GDM1 (cell line): ENCODE measurements at regions not wholly inside any gene's neighbourhood (a gene's known extent, or its start where the extent isn't known, plus 50 kb on each side); places are given as distances from the start of the nearest gene placed in this dataset.
"Not testable (repeated sequence)": the region's sequence is repeated elsewhere in the genome, so short reads cannot be mapped to it uniquely, and the experiment has no call there.

Experiments used
- DNase-seq: peaks from one replicate; lab custom pipeline; 2025; lab: John Stamatoyannopoulos, UW

GRCh38 chr7:114279901-114280300 lies 134.7 kb upstream of the FOXP2 start:
- DNase-seq, result no peak

DNA sequence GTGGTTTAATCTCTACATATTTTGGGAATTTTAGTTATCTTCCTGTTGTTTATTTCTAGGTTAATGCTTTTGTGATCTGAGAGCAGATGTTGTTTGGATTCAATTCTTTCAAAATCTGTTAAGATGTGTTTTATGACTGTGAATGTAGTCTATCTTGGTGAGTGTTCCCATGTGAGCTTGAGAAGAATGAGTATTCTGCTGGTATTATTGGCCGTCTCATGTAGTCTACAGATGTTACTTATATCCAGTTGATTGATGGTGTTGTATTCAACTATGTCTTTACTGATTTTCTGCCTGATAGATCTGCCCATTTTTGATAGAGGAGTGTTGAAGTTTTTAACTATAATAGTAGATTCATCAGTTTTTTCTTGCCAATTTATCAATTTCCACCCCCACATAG lies 141.4 kb upstream of the FOXP2 start:
- no peak for DNase-seq

- DNase-seq, result no peak
Observed at GRCh38 chr7:114269714-114270113, 144.9 kb upstream of the FOXP2 start.

DNA sequence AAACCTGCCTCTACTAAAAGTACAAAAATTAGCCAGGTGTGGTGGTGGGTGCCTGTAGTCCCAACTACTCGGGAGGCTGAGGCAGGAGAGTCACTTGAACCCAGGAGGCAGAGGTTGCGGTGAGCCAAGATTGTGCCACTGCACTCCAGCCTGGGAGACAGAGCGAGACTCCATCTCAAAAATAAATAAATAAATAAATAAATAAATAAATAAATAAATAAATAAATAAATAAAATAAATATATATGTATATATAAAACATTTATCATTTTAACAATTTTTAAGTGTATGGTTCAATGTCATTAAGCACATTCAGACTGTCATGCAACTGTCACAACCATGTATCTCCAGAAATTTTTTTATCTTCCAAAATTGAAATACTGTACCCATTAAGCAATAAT lies 147.1 kb upstream of the FOXP2 start:
- not testable (repeated sequence) for DNase-seq

DNA sequence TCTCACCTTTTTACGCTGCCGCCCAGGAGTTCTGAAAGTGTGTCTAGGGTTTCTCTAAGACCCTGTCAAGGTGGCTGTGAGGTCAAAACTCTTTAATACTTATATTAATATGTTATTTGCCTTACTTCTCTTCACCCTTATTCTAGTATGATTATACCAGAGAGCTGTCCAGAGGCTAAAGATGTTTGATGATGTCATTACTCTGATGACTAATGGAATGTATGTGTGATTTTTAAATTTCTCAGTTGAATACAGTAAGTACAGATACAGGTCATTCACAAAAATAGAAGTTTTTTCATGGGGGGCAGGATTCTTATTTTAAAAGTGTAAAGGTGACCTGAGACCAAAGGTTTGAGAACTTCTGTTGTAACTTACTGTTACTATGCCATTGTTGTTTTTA lies 150.6 kb upstream of the FOXP2 start:
- no peak for DNase-seq

DNA sequence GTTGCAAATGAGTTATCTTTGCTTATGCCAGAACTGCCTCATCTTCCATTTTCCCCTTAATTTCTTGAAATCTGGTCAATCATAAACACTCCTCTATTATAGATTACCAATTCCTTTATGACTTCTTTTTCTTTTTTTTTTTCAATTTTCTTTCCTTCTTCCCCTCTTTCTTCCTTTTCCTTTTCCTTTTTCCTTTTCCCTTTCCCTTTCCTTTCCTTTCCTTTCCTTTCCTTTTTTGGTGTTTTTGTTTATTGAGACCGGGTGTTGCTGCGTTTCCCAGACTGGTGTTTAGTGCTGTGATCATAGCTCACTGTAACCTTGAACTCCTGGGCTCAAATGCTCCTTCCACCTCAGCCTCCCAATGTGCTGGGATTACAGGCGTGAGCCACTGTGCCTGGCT lies 151.4 kb upstream of the FOXP2 start:
- DNase-seq, result no peak

DNA sequence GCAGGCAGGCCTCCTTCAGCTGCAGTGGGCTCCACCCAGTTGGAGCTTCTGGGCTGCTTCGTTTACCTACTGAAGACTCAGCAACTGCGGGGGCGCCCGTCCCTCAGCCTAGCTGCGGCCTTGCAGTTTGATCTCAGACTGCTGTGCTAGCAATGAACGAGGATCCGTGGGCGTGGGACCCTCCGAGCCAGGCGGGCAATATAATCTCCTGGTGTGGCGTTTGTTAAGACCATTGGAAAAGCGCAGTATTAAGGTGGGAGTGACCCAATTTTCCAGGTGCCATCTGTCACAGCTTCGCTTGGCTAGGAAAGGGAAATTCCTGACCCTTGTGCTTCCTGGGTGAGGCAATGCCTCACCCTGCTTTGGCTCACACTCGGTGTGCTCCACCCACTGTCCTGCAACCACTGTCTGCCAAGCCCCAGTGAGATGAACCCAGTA lies 159.2 kb upstream of the FOXP2 start:
- no peak for DNase-seq

DNA sequence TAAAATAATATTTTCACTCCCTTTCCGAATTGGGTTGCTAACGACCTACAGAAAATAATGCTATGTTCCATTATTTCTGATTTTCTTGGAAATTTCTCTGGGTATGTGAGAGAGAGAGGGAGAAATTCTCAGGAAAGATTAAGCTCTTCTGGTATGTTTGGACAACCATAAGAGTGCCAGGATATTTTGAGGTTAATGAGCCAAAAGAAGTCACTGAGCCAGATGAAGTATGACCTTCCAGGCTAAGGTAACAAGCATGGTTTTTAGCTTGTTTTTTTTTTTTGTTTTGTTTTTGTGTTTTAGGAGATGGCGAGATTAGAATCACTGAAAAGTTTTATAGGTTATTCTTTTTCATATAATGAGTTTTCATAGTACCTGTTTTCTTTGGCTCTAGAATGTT lies 171.0 kb upstream of the FOXP2 start:
- no peak for DNase-seq

DNA sequence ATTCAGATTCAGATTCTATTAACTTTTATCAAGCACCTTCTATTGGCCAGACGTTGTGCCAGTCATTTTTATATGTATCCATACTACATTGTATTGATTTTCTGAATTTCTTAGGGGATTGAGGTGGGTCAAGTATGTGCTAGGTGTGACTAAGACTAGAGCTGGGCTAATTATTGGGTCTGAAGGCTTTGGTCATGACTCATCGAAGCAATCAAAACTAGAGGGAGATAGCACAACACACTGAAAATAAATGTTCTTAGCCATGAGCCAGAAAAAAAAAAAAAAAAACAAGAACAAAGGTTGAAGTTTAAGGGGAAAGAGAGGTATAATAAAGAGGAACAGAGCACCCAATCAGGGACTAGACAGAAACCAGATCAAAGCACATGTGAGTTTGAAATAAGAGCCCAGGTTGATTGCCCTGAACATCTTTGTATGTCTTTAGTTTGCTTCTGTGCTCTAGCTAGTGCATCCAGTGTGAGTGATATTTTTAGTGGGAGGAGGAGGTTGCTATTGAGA lies 171.6 kb upstream of the FOXP2 start:
- DNase-seq, result no peak

- no peak for DNase-seq
Observed at GRCh38 chr7:114229246-114229645, 185.4 kb upstream of the FOXP2 start.

DNA sequence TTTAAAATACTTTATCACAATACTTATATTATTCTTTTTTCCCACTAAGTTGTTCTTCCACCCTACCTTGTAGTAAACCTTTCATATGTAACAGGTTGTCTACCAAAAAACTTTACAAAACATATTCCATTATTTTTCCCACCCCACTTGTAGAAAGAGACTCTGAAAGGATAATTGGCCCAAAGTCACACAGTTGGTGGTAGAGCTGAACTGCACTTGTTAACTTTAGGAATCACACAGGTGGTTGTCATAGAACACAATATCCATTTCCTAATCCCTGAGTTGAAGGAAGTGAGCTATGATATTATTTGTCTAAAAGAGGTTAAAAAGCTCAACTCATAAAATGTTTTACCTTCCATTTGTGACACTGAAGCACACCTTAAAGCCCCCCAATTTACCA lies 188.8 kb upstream of the FOXP2 start:
- no peak for DNase-seq

- no peak for DNase-seq
Observed at GRCh38 chr7:114218283-114218682, 196.3 kb upstream of the FOXP2 start.

GRCh38 chr7:114217026-114217806 lies 197.4 kb upstream of the FOXP2 start:
- DNase-seq, result no peak

DNA sequence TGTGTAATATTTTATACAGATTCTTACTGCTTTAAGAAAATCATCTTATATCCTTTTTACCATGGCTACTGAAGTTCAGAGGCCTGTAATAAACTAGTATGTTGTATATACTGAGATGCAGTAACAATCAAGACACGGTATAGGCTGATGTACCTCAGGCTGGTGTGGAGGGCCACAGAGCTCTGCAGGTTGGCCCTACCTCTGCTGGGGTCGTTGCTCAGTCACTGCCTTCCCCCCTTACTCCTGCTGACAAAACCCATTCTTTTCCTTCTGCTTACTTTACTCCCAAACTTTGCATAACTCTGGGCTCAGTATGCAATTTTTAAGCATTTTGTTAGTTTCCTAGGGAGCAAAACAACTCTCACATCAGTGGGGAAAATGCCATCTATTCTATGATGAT lies 200.1 kb upstream of the FOXP2 start:
- DNase-seq, result no peak

- DNase-seq, result no peak
Observed at GRCh38 chr7:114212721-114213429, 201.7 kb upstream of the FOXP2 start.

DNA sequence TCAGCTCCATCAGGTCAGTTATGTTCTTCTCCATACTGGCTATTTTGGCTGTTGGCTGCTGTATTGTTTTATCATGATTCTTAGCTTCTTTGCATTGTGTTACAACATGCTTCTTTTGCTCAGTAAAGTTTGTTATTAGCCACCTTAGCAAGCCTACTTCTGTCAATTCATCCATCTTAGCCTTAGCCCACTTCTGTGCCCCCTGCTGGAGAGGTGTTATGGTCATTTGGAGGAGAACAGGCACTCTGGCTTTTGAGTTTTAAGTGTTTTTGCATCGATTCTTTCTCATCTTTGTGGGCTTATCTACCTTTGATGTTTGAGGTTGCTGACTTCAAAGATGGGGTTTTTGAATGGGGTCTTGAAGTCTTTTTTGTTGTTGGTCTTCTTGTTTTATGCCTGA lies 204.6 kb upstream of the FOXP2 start:
- DNase-seq, result no peak

DNA sequence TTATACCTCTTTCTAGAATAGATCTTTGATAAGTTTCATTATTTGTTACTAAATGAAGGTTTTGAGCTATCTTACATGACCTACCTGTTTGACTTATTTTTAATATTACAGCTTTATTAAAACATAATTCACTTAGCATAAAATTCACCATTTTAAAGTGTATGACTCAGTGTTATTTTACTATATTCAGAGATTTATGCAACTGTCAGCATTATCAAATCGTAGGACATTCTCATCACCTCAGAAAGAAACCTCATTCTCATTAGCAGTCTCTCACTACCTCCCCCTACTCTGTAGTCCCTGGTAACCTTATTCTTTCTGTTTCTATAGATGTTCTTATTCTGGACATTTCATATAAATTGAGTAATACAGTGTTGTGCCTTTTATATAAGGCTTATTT lies 207.9 kb upstream of the FOXP2 start:
- no peak for DNase-seq

DNA sequence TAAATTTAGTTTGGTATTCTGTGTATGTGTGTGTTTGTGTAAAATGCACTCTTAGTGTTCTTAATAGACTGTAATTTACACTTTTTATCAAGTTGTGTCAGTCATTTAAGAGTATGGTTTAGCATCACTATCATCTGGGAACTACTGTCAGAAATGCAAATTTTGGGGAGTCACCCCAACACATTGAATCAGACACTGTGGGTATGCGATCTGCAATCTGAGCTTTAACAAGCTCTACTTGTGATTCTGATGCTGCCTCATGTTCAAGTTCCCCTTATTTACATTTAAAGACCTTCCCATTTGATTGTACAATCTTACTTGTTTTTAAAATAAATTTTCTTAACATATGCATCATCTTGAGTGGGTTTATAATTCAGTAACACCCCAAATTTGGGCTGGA lies 218.1 kb upstream of the FOXP2 start:
- no peak for DNase-seq

GRCh38 chr7:114190387-114190786 lies 224.2 kb upstream of the FOXP2 start:
- DNase-seq, result no peak

DNA sequence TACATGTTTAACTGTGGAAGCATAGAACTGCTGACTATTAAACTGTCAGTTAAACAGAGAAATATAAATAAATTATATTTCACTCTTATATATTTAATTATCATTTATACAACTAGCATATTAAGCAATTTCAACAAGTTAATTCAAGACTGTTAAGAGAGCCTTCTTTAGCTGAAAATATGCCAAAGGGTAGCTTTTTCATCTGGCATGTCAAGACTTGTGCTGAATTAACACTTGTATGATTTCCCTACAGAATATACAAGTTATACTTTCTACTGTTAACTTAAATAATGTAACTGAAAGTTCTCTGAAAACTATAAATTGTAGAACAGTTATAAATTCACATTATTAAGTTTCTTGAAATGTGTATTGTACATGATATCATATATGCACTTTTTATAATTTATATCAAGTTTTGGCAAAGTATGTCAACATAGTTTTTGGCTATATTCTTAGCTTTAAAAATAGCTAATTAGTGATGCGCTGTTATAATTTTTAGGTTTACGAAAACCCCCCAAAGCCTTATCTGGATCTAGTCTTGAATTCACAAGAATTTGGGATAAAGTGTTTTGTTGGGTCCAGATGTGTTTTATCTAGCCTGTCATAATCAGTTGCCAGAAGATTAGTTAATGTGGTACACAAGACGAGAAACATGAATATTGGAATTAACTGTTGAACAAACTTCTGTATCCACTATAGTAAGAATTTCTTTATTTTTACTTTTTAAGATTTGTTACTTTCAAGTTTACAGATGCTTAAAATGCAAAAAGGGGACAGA lies 231.1 kb upstream of the FOXP2 start:
- no peak for DNase-seq

DNA sequence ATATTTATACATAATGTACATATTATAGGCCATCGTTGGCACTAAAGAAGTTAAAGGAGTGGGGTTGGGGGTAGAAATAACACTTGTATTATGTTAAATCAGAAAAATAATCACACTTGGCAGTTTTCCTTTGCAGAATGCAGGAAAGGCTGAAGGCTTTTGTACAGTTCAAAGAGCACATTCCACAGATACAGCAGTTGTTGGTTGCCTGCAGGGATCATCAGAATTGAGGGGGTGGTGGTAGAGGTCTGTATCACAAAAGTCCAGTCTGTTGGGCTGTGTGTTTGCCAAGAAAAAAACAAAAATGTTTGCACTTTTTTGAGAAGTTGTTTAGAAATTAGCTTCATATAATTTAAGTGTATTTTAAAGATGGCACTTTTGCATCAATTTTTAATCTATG lies 231.8 kb upstream of the FOXP2 start:
- no peak for DNase-seq

DNA sequence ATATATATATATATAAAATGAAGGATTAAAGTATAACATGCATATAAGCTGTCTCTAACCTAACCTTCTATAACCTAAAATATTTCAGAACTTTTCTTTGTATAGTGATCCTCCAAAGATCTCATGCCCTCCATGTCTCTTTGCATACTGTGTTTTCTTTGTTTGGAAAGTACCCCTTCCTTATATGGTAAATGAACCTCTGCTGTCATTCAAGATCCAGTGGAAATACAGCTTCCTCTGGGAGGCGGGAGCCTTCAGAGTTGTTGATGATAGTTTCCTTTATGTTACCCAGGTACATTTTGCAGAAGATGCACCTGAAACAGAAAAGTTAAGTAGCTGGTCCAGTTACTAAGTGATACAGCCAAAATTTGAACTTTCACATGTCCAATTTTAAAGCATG lies 233.3 kb upstream of the FOXP2 start:
- no peak for DNase-seq
